Ascending aorta (tissue), 2 donors: ENCODE measurements at regions not wholly inside any gene's neighbourhood (a gene's known extent, or its start where the extent isn't known, plus 50 kb on each side); places are given as distances from the start of the nearest gene placed in this dataset.

Experiments used
- DNase-seq, 2 donors: peaks; one replicate each; pipeline ENCODE4 v3.0.0-alpha.2; 2019; ENCODE audit warnings: low spot score in 2 of 2
- H3K27ac ChIP-seq, 2 donors: fragments of 200-600 bp; sonication (generic); one replicate each; pipeline ENCODE4 v1.5.1; 2016 to 2017; ENCODE audit warnings: mild to moderate bottlenecking in 1 of 2
- H3K27me3 ChIP-seq: fragments of 200-600 bp; sonication (generic); one replicate; pipeline ENCODE4 v1.5.1; 2017
- H3K36me3 ChIP-seq, 2 donors: fragments of 200-600 bp; sonication (generic); one replicate each; pipeline ENCODE4 v1.5.1; 2016
- H3K4me1 ChIP-seq, 2 donors: fragments of 200-600 bp; sonication (generic); one replicate each; pipeline ENCODE4 v1.5.1; 2016 to 2017; ENCODE audit warnings: mild to moderate bottlenecking in 1 of 2
- H3K4me3 ChIP-seq, 2 donors: fragments of 200-600 bp; sonication (generic); one replicate each; pipeline ENCODE4 v1.5.1; 2016 to 2017; ENCODE audit warnings: mild to moderate bottlenecking in 1 of 2
- H3K9me3 ChIP-seq, 2 donors: fragments of 200-600 bp; sonication (generic); one replicate each; pipeline ENCODE4 v1.5.1; 2016
- CTCF ChIP-seq, 3 experiments: fragments of 200-600 bp in 2 of 3; fragments of 450-650 bp in 1 of 3; sonication (generic) in 2 of 3; IDR thresholded peaks; one replicate each; pipeline ENCODE4 v1.5.1; 2016 to 2019; ENCODE audit warnings: antibody characterized with exemption in 3 of 3, mild to moderate bottlenecking in 1 of 3, moderate library complexity in 1 of 3
- intact Hi-C: fragments of 100-400 bp; cut with DNase I; formaldehyde crosslinking; loops from one replicate; pipeline ENCODE4 v1.15.1; 2023

- Histone ChIP-seq H3K36me3 (no peaks in the 10 kb centered on the region), H3K4me1 (no peaks in the 10 kb centered on the region), H3K4me3 (no peak overlapping the region), H3K27ac (no peak overlapping the region), H3K27me3 (no peaks in the 10 kb centered on the region), H3K9me3 (no peaks in the 10 kb centered on the region)
- TF ChIP-seq CTCF (IDR thresholded peaks at IDR 0.05), result no peak
- intact Hi-C loops, result no loop called here
- DNase-seq, result no peak
These were observed 810.4 kb upstream of the GRAMD2B start for GRCh38 chr5:125612776-125613175.

DNA sequence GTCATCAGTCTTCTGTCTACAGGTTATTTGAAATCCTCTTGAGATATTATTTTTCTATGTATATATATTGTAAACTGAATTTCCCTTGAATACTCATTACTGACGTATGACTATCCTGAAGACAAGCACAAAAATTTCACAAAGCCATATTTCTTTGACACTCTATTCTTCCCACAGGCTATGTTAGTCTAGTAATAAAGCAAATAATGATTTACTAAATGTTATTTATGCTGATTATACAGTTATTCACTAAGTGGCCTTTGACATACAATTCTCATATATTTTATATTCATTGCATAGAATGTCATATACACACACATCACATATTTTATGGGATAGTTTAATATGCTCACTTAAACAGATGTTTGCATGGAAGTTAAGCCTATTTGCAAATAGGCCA lies 793.0 kb upstream of the GRAMD2B start:
- H3K27ac ChIP-seq, result no peak overlapping the region
- H3K36me3 ChIP-seq, result no peaks in the 10 kb centered on the region
- no peak for DNase-seq
- H3K4me3 ChIP-seq, result no peak overlapping the region
- H3K4me1 ChIP-seq, result no peaks in the 10 kb centered on the region
- intact Hi-C loops, result no loop called here
- TF ChIP-seq CTCF (IDR thresholded peaks at IDR 0.05), result no peak
- H3K9me3 ChIP-seq, result no peaks in the 10 kb centered on the region
- no peaks in the 10 kb centered on the region for H3K27me3 ChIP-seq

GRCh38 chr5:125633523-125633922 lies 789.7 kb upstream of the GRAMD2B start:
- no peaks in the 10 kb centered on the region for H3K4me1 ChIP-seq
- intact Hi-C loops, result no loop called here
- no peak for TF ChIP-seq CTCF (IDR thresholded peaks at IDR 0.05)

GRCh38 chr5:125634216-125634835 lies 788.9 kb upstream of the GRAMD2B start:
- H3K9me3 ChIP-seq, result no peaks in the 10 kb centered on the region
- no peak overlapping the region for H3K4me3 ChIP-seq
- no peak for DNase-seq
- no peaks in the 10 kb centered on the region for H3K27me3 ChIP-seq
- intact Hi-C loops, result no loop called here
- H3K36me3 ChIP-seq, result no peaks in the 10 kb centered on the region
- no peaks in the 10 kb centered on the region for H3K4me1 ChIP-seq
- H3K27ac ChIP-seq, result no peak overlapping the region
- TF ChIP-seq CTCF (IDR thresholded peaks at IDR 0.05), result no peak

More at GRCh38 chr5:125633523-125633922, 789.7 kb upstream of the GRAMD2B start:
- Histone ChIP-seq H3K9me3 (no peaks in the 10 kb centered on the region), H3K36me3 (no peaks in the 10 kb centered on the region), H3K27ac (no peak overlapping the region), H3K4me3 (no peak overlapping the region), H3K27me3 (no peaks in the 10 kb centered on the region)
- DNase-seq, result no peak

DNA sequence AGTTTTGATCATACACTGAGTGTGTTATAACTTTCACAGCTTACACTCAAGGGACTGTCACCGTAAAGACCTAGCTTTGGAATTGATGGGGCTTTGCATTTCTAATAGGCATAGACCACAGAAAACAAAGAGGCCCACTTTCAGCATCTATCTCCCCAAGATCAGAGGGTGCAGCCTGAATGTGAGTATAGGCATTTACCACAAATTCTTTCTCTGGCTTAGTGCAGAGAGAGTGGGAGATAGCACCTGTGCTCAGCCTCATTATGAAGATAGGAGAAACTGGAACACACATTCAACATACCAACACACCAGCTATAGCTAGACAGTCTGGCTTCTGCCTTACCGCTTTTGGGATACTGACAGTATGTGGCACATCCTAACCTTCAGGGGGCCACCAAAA lies 783.4 kb upstream of the GRAMD2B start:
- peaks cover 0 to 19% of the 10 kb centered on the region in 2 donors for H3K9me3 ChIP-seq
- DNase-seq, result no peak
- H3K4me3 ChIP-seq, result no peak overlapping the region
- H3K4me1 ChIP-seq, result no peaks in the 10 kb centered on the region
- TF ChIP-seq CTCF (IDR thresholded peaks at IDR 0.05), result no peak
- H3K27ac ChIP-seq, result no peak overlapping the region
- intact Hi-C loops, result no loop called here
- no peaks in the 10 kb centered on the region for H3K27me3 ChIP-seq
- no peaks in the 10 kb centered on the region for H3K36me3 ChIP-seq

- H3K4me3 ChIP-seq, result no peak overlapping the region
- H3K36me3 ChIP-seq, result no peaks in the 10 kb centered on the region
- H3K27ac ChIP-seq, result no peak overlapping the region
- no peaks in the 10 kb centered on the region for H3K9me3 ChIP-seq
- no peaks in the 10 kb centered on the region for H3K27me3 ChIP-seq
- no peaks in the 10 kb centered on the region for H3K4me1 ChIP-seq
- intact Hi-C loops, result no loop called here
- no peak for DNase-seq
- TF ChIP-seq CTCF (IDR thresholded peaks at IDR 0.05), result no peak
These were observed 770.4 kb upstream of the GRAMD2B start for GRCh38 chr5:125652761-125653160.
